Upper lobe of left lung (tissue), 6 donors: ENCODE measurements at regions not wholly inside any gene's neighbourhood (a gene's known extent, or its start where the extent isn't known, plus 50 kb on each side); places are given as distances from the start of the nearest gene placed in this dataset.

Source experiments
- ATAC-seq, 2 donors: fragments of 200-7000 bp; cut with Tn5 transposase; one replicate each; pipeline ENCODE4 v1.9.1; 2022; ENCODE audit warnings: mild to moderate bottlenecking in 2 of 2, moderate library complexity in 2 of 2; ENCODE audit not compliant: low FRiP score in 2 of 2
- DNase-seq, 2 donors: peaks; one replicate each; pipeline ENCODE4 v3.0.0-alpha.2; 2019 to 2020
- H3K27ac ChIP-seq, 4 donors: fragments of 200-600 bp; sonication (generic); one replicate each; pipeline ENCODE4 v1.5.1; 2016 to 2019
- H3K27me3 ChIP-seq, 4 donors: fragments of 200-600 bp; sonication (generic); one replicate each; pipeline ENCODE4 v1.5.1; 2017 to 2019
- H3K36me3 ChIP-seq, 4 donors: fragments of 200-600 bp; sonication (generic); one replicate each; pipeline ENCODE4 v1.5.1; 2016 to 2019
- H3K4me1 ChIP-seq, 4 donors: fragments of 200-600 bp; sonication (generic); one replicate each; pipeline ENCODE4 v1.5.1; 2018 to 2019
- H3K4me3 ChIP-seq, 4 donors: fragments of 200-600 bp; sonication (generic); one replicate each; pipeline ENCODE4 v1.5.1; 2017 to 2019; ENCODE audit warnings: mild to moderate bottlenecking in 2 of 4, moderate library complexity in 1 of 4
- H3K9me3 ChIP-seq, 4 donors: fragments of 200-600 bp; sonication (generic); one replicate each; pipeline ENCODE4 v1.5.1; 2018 to 2019
- CTCF ChIP-seq, 6 experiments: fragments of 450-650 bp in 4 of 6; fragments of 200-600 bp in 2 of 6; sonication (generic) in 2 of 6; IDR thresholded peaks; one replicate each; pipeline ENCODE4 v1.5.1; 2016 to 2019; ENCODE audit warnings: antibody characterized with exemption in 6 of 6
- EP300 ChIP-seq, 4 donors: sonication (generic); formaldehyde crosslinking; IDR thresholded peaks; one replicate each; pipeline ENCODE4 v1.5.1; 2017; ENCODE audit warnings: antibody characterized with exemption in 4 of 4, control low read depth in 2 of 4
- POLR2A ChIP-seq, 4 donors: fragments of 450-650 bp; IDR thresholded peaks; one replicate each; pipeline ENCODE4 v1.5.1; 2016 to 2017; ENCODE audit warnings: antibody characterized with exemption in 4 of 4, mild to moderate bottlenecking in 2 of 4
- POLR2AphosphoS5 ChIP-seq, 2 donors: sonication (generic); formaldehyde crosslinking; IDR thresholded peaks; one replicate each; pipeline ENCODE4 v1.5.1; 2017; ENCODE audit warnings: antibody characterized with exemption in 2 of 2
- WGBS, 2 donors: methylation state at CpG; one replicate each; pipeline ENCODE4 v1.1.5; 2017 to 2018; 5-methylcytosine and 5-hydroxymethylcytosine counted together
- donor health status: DM: no; HTN: no; CAD: no; lungs with moderate emphysema.
- donor health status: DM: no; HTN: yes; CAD: no; lungs with severe emphysema.

DNA sequence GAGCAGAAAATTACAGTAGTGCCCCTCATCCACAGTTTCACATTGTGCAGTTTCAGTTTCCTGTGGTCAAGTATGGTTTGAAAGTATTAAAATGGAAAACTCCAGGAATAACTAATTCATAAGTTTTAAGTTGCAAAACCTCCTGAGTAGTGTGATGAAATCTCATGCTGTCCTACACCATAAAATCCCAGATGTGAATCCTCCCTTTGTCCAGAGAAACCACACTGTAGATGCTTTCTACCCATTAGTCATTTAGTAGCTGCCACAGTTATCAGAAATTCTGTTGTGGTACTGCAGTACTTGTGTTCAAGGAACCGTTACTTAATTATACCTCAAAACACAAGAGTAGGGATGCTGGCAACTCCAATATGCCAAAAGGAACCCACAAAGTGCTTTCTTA, 74.7 kb downstream of the PTCHD4 start:
- no peaks in the 10 kb centered on the region for H3K4me1 ChIP-seq
- H3K27me3 ChIP-seq: no peaks in the 10 kb centered on the region
- TF ChIP-seq CTCF (IDR thresholded peaks at IDR 0.05) (no peak), POLR2AphosphoS5 (IDR thresholded peaks at IDR 0.05) (no peak), EP300 (IDR thresholded peaks at IDR 0.05) (no peak), POLR2A (IDR thresholded peaks at IDR 0.05) (no peak)
- H3K4me3 ChIP-seq: no peak overlapping the region
- H3K27ac ChIP-seq: no peak overlapping the region
- ATAC-seq (peak in 1 of 2 donors; percentile 55), DNase-seq (no peak)
- H3K9me3 ChIP-seq: no peaks in the 10 kb centered on the region
- no peaks in the 10 kb centered on the region for H3K36me3 ChIP-seq
- 76 to 83% methylated on average over 1 of the region's 1 CpG for WGBS, 2 donors

DNA sequence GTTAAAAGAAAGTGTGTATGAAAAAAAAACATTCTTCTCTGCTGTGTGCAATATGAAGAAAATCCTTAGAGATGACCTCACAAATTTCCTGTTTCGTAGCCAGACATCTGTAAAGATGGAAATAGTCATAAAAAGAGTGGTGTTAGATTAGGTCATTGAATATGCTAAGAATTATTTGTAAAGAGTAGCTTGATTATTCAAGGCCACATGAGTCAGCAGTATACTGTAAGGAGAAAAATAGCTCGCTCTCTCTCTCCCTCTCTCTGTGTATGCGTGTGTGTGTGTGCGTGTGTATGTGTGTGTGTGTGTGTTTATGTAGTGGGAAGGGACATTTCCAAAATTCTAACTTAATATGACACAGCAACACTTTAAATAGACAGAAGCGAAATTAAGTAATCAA, 78.8 kb downstream of the PTCHD4 start:
- DNase-seq (no peak), ATAC-seq (peak in 1 of 2 donors; percentile 81)

DNA sequence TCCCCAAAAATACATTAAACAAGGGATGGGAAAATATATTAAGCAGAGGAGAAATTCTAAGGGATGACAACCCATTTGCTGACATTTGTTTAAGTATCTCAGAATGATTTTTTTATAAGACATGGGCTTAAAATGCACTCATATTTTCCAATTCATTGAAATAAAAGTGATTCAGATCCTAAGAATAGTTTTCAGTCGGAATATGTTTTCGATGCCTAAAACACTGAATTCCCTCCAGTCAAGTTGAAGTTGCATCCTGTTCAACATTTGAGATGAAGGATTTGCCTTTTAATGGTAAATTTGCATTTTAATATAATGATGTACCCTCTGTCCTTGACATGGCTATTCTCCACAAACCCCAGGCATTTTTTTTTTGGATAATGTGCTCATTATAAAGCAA, 79.3 kb downstream of the PTCHD4 start:
- H3K36me3 ChIP-seq: no peaks in the 10 kb centered on the region
- TF ChIP-seq EP300 (IDR thresholded peaks at IDR 0.05) (no peak), POLR2AphosphoS5 (IDR thresholded peaks at IDR 0.05) (no peak), CTCF (IDR thresholded peaks at IDR 0.05) (no peak), POLR2A (IDR thresholded peaks at IDR 0.05) (no peak)
- H3K9me3 ChIP-seq: no peaks in the 10 kb centered on the region
- no peak overlapping the region for H3K27ac ChIP-seq
- no peak overlapping the region for H3K4me3 ChIP-seq
- ATAC-seq (no peak), DNase-seq (no peak)
- 93 to 94% methylated on average over 2 of the region's 2 CpGs for WGBS, 2 donors
- no peaks in the 10 kb centered on the region for H3K4me1 ChIP-seq
- H3K27me3 ChIP-seq: no peaks in the 10 kb centered on the region

More for the DNA sequence above, 78.8 kb downstream of the PTCHD4 start:
- no peaks in the 10 kb centered on the region for H3K9me3 ChIP-seq
- no peak overlapping the region for H3K4me3 ChIP-seq
- no peak overlapping the region for H3K27ac ChIP-seq
- WGBS, 2 donors: 71 to 77% methylated on average over 5 of the region's 5 CpGs
- no peaks in the 10 kb centered on the region for H3K4me1 ChIP-seq
- no peaks in the 10 kb centered on the region for H3K27me3 ChIP-seq
- no peaks in the 10 kb centered on the region for H3K36me3 ChIP-seq
- TF ChIP-seq POLR2A (IDR thresholded peaks at IDR 0.05) (no peak), CTCF (IDR thresholded peaks at IDR 0.05) (no peak), EP300 (IDR thresholded peaks at IDR 0.05) (no peak), POLR2AphosphoS5 (IDR thresholded peaks at IDR 0.05) (no peak)

DNA sequence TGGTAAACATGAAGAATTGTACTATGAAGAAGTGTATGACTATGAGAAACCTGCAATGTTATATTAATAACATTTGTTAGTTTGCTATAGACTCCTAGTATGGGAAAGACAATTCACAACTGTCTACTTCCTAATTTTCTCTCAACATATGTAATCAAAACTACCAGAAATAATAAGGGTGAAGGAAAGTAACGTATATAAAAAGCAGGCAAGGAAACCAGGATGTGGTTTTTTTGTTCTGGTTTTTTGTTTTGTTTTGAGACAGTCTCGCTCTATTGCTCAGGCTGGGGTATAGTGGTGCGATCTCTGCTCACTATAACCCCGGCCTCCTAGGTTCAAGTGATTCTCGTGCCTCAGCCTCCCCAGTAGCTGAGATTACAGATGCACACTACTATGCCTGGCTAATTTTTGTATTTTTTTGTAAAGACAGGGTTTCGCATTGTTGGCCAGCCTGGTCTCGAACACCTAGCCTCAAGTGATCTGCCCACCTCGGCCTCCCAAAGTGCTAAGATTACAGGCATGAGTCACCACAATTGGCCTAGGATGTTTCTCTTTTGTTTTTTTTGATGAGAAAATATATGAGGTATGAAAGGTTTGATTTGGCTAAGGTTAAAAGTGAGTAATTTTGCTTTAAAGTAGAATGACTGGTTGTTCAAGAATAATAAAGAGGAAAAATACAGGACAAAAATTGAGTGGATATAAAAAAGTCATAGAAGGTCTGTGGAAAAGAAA, 83.1 kb downstream of the PTCHD4 start:
- Histone ChIP-seq H3K4me1 (no peaks in the 10 kb centered on the region), H3K4me3 (no peak overlapping the region), H3K27me3 (no peaks in the 10 kb centered on the region), H3K9me3 (no peaks in the 10 kb centered on the region), H3K27ac (no peak overlapping the region), H3K36me3 (no peaks in the 10 kb centered on the region)
- DNase-seq: no peak
- no peak for TF ChIP-seq CTCF (IDR thresholded peaks at IDR 0.05)
- no peak for TF ChIP-seq POLR2AphosphoS5 (IDR thresholded peaks at IDR 0.05)
- TF ChIP-seq POLR2A (IDR thresholded peaks at IDR 0.05): no peak
- TF ChIP-seq EP300 (IDR thresholded peaks at IDR 0.05): no peak
- no peak for ATAC-seq
- 61 to 62% methylated on average over 8 of the region's 8 CpGs for WGBS, 2 donors

DNA sequence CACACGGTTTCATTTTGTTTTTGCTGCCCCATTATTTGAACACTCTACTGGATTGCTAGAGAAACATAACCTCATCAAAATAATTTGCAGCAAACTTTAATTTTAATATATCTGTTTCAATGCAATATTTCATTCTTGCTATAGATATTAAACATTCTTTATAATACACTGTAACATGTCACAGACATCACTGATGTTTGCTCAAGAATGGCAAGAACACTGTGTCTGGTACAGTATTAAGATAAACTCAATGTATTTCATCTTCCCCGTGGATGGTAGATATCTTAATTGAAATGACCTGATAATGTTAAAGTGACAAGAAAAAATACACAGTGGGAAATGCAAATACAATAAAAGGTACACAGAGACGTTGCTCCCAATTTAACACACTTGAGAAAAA, 86.0 kb downstream of the PTCHD4 start:
- no peak overlapping the region for H3K27ac ChIP-seq
- no peaks in the 10 kb centered on the region for H3K27me3 ChIP-seq
- no peak for DNase-seq
- no peak for ATAC-seq
- no peak overlapping the region for H3K4me3 ChIP-seq
- no peaks in the 10 kb centered on the region for H3K4me1 ChIP-seq
- H3K36me3 ChIP-seq: no peaks in the 10 kb centered on the region
- TF ChIP-seq POLR2AphosphoS5 (IDR thresholded peaks at IDR 0.05): no peak
- no peak for TF ChIP-seq EP300 (IDR thresholded peaks at IDR 0.05)
- TF ChIP-seq POLR2A (IDR thresholded peaks at IDR 0.05): no peak
- TF ChIP-seq CTCF (IDR thresholded peaks at IDR 0.05): no peak
- WGBS, 2 donors: 62 to 75% methylated on average over 3 of the region's 3 CpGs
- H3K9me3 ChIP-seq: no peaks in the 10 kb centered on the region
